ENCODE measurements at regions not wholly inside any gene's neighbourhood (a gene's known extent, or its start where the extent isn't known, plus 50 kb on each side); places are given as distances from the start of the nearest gene placed in this dataset.

- H3K4me1 ChIP-seq (ENCODE audit: insufficient read depth, low read length): no peaks in the 10 kb centered on the region
- no peaks in the 10 kb centered on the region for H3K27me3 ChIP-seq (ENCODE audit: insufficient read depth, low read length)
- H3K79me2 ChIP-seq (ENCODE audit: insufficient read depth, low read length): no peaks in the 10 kb centered on the region
- no peaks in the 10 kb centered on the region for H4K20me1 ChIP-seq (ENCODE audit: insufficient read depth, low read length)
- no peak overlapping the region for H3K4me3 ChIP-seq (ENCODE audit: insufficient read depth, low read length)
- no peak for DNase-seq (ENCODE audit: insufficient read length, low spot score, missing footprints)
- no peaks in the 10 kb centered on the region for H3K9me3 ChIP-seq (ENCODE audit: low read depth, low read length)
- H2AFZ ChIP-seq (ENCODE audit: low read length): no peak overlapping the region
- no peaks in the 10 kb centered on the region for H3K36me3 ChIP-seq (ENCODE audit: insufficient read depth, low read length)
- no peak overlapping the region for H3K27ac ChIP-seq (ENCODE audit: low read depth, low read length)
- no peak for TF ChIP-seq CTCF (IDR thresholded peaks at IDR 0.05; ENCODE audit: extremely low read depth, low read depth, low read length)
- H3K4me2 ChIP-seq (ENCODE audit: insufficient read depth, low read length): no peak overlapping the region
Measured at GRCh38 chr12:97259098-97259497, 203.5 kb upstream of the RMST start.

DNA sequence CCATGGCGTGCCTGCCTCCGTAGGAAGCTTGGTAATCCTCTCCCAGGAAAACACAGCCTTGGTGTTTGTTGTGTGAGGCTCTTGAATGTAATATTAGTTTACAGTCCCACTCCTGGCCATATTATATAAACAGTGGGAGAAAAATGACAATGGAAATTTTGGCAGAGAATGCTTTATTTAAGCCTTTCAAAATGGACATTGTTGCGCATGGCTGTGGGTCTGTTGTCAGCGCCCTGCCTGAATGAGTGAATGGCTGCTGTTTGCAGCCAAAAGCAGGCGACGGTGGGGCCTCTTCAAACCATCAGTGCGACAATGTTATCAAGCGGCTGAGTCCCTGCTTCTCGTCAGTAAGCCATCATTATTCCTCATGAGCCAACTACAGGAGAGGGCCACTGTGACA lies 201.8 kb upstream of the RMST start:
- Histone ChIP-seq H3K4me2 (ENCODE audit: insufficient read depth, low read length) (no peak overlapping the region), H3K27ac (ENCODE audit: low read depth, low read length) (no peak overlapping the region), H2AFZ (ENCODE audit: low read length) (no peak overlapping the region)

GRCh38 chr12:97267166-97267565 lies 195.4 kb upstream of the RMST start:
- Histone ChIP-seq H3K4me3 (ENCODE audit: insufficient read depth, low read length) (no peak overlapping the region), H2AFZ (ENCODE audit: low read length) (no peak overlapping the region), H3K9me3 (ENCODE audit: low read depth, low read length) (no peaks in the 10 kb centered on the region), H4K20me1 (ENCODE audit: insufficient read depth, low read length) (no peaks in the 10 kb centered on the region), H3K4me2 (ENCODE audit: insufficient read depth, low read length) (no peak overlapping the region), H3K27me3 (ENCODE audit: insufficient read depth, low read length) (no peaks in the 10 kb centered on the region), H3K4me1 (ENCODE audit: insufficient read depth, low read length) (no peaks in the 10 kb centered on the region), H3K79me2 (ENCODE audit: insufficient read depth, low read length) (no peaks in the 10 kb centered on the region), H3K27ac (ENCODE audit: low read depth, low read length) (no peak overlapping the region), H3K36me3 (ENCODE audit: insufficient read depth, low read length) (no peaks in the 10 kb centered on the region)
- TF ChIP-seq CTCF (IDR thresholded peaks at IDR 0.05; ENCODE audit: extremely low read depth, low read depth, low read length): no peak
- DNase-seq (ENCODE audit: insufficient read length, low spot score, missing footprints): no peak

More for the DNA sequence above, 201.8 kb upstream of the RMST start:
- no peaks in the 10 kb centered on the region for H3K79me2 ChIP-seq (ENCODE audit: insufficient read depth, low read length)
- no peaks in the 10 kb centered on the region for H3K36me3 ChIP-seq (ENCODE audit: insufficient read depth, low read length)
- H3K4me1 ChIP-seq (ENCODE audit: insufficient read depth, low read length): no peaks in the 10 kb centered on the region
- H3K9me3 ChIP-seq (ENCODE audit: low read depth, low read length): no peaks in the 10 kb centered on the region
- no peaks in the 10 kb centered on the region for H4K20me1 ChIP-seq (ENCODE audit: insufficient read depth, low read length)
- H3K4me3 ChIP-seq (ENCODE audit: insufficient read depth, low read length): no peak overlapping the region
- H3K27me3 ChIP-seq (ENCODE audit: insufficient read depth, low read length): no peaks in the 10 kb centered on the region
- no peak for TF ChIP-seq CTCF (IDR thresholded peaks at IDR 0.05; ENCODE audit: extremely low read depth, low read depth, low read length)
- DNase-seq (ENCODE audit: insufficient read length, low spot score, missing footprints): no peak

- H2AFZ ChIP-seq (ENCODE audit: low read length): no peak overlapping the region
- H3K36me3 ChIP-seq (ENCODE audit: insufficient read depth, low read length): no peaks in the 10 kb centered on the region
- no peak overlapping the region for H3K4me3 ChIP-seq (ENCODE audit: insufficient read depth, low read length)
- TF ChIP-seq CTCF (IDR thresholded peaks at IDR 0.05; ENCODE audit: extremely low read depth, low read depth, low read length): no peak
- H3K79me2 ChIP-seq (ENCODE audit: insufficient read depth, low read length): no peaks in the 10 kb centered on the region
- H3K9me3 ChIP-seq (ENCODE audit: low read depth, low read length): no peaks in the 10 kb centered on the region
- no peak overlapping the region for H3K27ac ChIP-seq (ENCODE audit: low read depth, low read length)
- DNase-seq (ENCODE audit: insufficient read length, low spot score, missing footprints): no peak
- no peaks in the 10 kb centered on the region for H3K27me3 ChIP-seq (ENCODE audit: insufficient read depth, low read length)
- H3K4me2 ChIP-seq (ENCODE audit: insufficient read depth, low read length): no peak overlapping the region
- H4K20me1 ChIP-seq (ENCODE audit: insufficient read depth, low read length): no peaks in the 10 kb centered on the region
- no peaks in the 10 kb centered on the region for H3K4me1 ChIP-seq (ENCODE audit: insufficient read depth, low read length)
Measured at GRCh38 chr12:97267594-97268202, 194.9 kb upstream of the RMST start.

Data from osteoblast (primary cell).